Neural cell (in vitro differentiated cells): ENCODE measurements at regions not wholly inside any gene's neighbourhood (a gene's known extent, or its start where the extent isn't known, plus 50 kb on each side); places are given as distances from the start of the nearest gene placed in this dataset.

ENCODE experiments used
- EP300 ChIP-seq: fragments of 450-650 bp; conservative IDR thresholded peaks from 2 replicates; pipeline ENCODE4 v1.6.1; 2014; ENCODE audit warnings: antibody characterized with exemption, mild to moderate bottlenecking, moderate library complexity; ENCODE audit not compliant: poor library complexity, severe bottlenecking
- EZH2 ChIP-seq: fragments of 200-600, 300-800 bp; shearing (Covaris generic), sonication (generic); IDR thresholded peaks from 2 replicates; pipeline ENCODE4 v1.6.1; 2014; ENCODE audit warnings: antibody characterized with exemption, low read length, borderline replicate concordance, mild to moderate bottlenecking; ENCODE audit not compliant: insufficient read depth, poor library complexity, severe bottlenecking
- MXI1 ChIP-seq: fragments of 450-650 bp; conservative IDR thresholded peaks from 2 replicates; pipeline ENCODE4 v1.6.1; 2014; ENCODE audit warnings: antibody characterized with exemption, mild to moderate bottlenecking; ENCODE audit not compliant: poor library complexity, severe bottlenecking
- POLR2AphosphoS5 ChIP-seq: IDR thresholded peaks from 2 replicates; pipeline ENCODE4 v1.6.1; 2012
- RAD21 ChIP-seq: fragments of 450-650 bp; conservative IDR thresholded peaks from 2 replicates; pipeline ENCODE4 v1.6.1; 2014; ENCODE audit warnings: antibody characterized with exemption, mild to moderate bottlenecking, moderate library complexity
- TAF1 ChIP-seq: IDR thresholded peaks from 2 replicates; pipeline ENCODE4 v1.6.1; 2012; ENCODE audit warnings: low read depth
- TF ChIP-seq, protein P1 (sequence below): fragments of 450-650 bp; IDR thresholded peaks from 2 replicates; pipeline ENCODE4 v1.5.1; 2014; ENCODE audit warnings: antibody characterized with exemption, mild to moderate bottlenecking, moderate library complexity; ENCODE audit not compliant: poor library complexity, severe bottlenecking
- TF ChIP-seq, protein P2 (sequence below): IDR thresholded peaks from 2 replicates; pipeline ENCODE4 v1.6.1; 2012; ENCODE audit warnings: borderline replicate concordance

GRCh38 chr11:130813638-130814037, 102.6 kb downstream of the SNX19 start:
- TF ChIP-seq, protein P1, sequence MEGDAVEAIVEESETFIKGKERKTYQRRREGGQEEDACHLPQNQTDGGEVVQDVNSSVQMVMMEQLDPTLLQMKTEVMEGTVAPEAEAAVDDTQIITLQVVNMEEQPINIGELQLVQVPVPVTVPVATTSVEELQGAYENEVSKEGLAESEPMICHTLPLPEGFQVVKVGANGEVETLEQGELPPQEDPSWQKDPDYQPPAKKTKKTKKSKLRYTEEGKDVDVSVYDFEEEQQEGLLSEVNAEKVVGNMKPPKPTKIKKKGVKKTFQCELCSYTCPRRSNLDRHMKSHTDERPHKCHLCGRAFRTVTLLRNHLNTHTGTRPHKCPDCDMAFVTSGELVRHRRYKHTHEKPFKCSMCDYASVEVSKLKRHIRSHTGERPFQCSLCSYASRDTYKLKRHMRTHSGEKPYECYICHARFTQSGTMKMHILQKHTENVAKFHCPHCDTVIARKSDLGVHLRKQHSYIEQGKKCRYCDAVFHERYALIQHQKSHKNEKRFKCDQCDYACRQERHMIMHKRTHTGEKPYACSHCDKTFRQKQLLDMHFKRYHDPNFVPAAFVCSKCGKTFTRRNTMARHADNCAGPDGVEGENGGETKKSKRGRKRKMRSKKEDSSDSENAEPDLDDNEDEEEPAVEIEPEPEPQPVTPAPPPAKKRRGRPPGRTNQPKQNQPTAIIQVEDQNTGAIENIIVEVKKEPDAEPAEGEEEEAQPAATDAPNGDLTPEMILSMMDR: no peak
- TF ChIP-seq EZH2 (no peak), RAD21 (no peak), MXI1 (no peak), TAF1 (no peak), POLR2AphosphoS5 (no peak), EP300 (no peak)
- TF ChIP-seq, protein P2, sequence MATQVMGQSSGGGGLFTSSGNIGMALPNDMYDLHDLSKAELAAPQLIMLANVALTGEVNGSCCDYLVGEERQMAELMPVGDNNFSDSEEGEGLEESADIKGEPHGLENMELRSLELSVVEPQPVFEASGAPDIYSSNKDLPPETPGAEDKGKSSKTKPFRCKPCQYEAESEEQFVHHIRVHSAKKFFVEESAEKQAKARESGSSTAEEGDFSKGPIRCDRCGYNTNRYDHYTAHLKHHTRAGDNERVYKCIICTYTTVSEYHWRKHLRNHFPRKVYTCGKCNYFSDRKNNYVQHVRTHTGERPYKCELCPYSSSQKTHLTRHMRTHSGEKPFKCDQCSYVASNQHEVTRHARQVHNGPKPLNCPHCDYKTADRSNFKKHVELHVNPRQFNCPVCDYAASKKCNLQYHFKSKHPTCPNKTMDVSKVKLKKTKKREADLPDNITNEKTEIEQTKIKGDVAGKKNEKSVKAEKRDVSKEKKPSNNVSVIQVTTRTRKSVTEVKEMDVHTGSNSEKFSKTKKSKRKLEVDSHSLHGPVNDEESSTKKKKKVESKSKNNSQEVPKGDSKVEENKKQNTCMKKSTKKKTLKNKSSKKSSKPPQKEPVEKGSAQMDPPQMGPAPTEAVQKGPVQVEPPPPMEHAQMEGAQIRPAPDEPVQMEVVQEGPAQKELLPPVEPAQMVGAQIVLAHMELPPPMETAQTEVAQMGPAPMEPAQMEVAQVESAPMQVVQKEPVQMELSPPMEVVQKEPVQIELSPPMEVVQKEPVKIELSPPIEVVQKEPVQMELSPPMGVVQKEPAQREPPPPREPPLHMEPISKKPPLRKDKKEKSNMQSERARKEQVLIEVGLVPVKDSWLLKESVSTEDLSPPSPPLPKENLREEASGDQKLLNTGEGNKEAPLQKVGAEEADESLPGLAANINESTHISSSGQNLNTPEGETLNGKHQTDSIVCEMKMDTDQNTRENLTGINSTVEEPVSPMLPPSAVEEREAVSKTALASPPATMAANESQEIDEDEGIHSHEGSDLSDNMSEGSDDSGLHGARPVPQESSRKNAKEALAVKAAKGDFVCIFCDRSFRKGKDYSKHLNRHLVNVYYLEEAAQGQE: no peak
